GM13977 (cell line): ENCODE measurements at regions not wholly inside any gene's neighbourhood (a gene's known extent, or its start where the extent isn't known, plus 50 kb on each side); places are given as distances from the start of the nearest gene placed in this dataset.

Experiments used
- DNase-seq: peaks from one replicate; pipeline ENCODE4 v3.0.0; 2012; ENCODE audit warnings: low spot score
- in situ Hi-C: fragments of 300-500 bp; cut with MboI; formaldehyde crosslinking; loops from one replicate; pipeline ENCODE4 v1.12.0; 2022; ENCODE audit warnings: low sequenced_read_pairs, low pct_unique_long_range_greater_than_20kb, mixed read lengths, inconsistent platforms; ENCODE audit not compliant: unreplicated experiment
- TF ChIP-seq, protein P1 (sequence below): IDR thresholded peaks from 2 replicates; pipeline ENCODE4 v1.5.1; 2012; ENCODE audit warnings: mild to moderate bottlenecking, control low read depth; ENCODE audit not compliant: insufficient read depth; ENCODE audit errors: extremely low read depth, missing control alignments

DNA sequence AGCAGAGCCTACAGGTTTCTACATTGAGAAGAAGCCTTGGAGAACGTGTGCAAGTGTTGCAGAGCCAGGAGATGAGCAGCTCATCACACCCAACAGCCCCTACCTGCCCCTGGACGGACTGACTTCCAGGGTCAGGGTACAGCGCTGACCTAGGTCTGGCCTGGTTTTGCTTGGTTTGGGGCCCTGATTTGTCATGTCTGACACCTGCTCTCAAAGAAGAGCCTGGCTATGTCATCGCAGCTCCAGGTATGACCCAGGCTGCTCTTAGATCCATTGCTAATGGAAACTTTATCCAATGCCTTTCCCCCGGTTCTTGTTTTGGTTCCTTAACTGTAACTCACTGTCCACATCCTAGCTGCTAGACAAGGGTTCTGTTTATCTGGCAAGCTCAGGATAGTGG is 149.5 kb downstream of the CXCL12 start:
- in situ Hi-C loops: no loop called here
- TF ChIP-seq, protein P1, sequence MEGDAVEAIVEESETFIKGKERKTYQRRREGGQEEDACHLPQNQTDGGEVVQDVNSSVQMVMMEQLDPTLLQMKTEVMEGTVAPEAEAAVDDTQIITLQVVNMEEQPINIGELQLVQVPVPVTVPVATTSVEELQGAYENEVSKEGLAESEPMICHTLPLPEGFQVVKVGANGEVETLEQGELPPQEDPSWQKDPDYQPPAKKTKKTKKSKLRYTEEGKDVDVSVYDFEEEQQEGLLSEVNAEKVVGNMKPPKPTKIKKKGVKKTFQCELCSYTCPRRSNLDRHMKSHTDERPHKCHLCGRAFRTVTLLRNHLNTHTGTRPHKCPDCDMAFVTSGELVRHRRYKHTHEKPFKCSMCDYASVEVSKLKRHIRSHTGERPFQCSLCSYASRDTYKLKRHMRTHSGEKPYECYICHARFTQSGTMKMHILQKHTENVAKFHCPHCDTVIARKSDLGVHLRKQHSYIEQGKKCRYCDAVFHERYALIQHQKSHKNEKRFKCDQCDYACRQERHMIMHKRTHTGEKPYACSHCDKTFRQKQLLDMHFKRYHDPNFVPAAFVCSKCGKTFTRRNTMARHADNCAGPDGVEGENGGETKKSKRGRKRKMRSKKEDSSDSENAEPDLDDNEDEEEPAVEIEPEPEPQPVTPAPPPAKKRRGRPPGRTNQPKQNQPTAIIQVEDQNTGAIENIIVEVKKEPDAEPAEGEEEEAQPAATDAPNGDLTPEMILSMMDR: no peak
- no peak for DNase-seq

DNA sequence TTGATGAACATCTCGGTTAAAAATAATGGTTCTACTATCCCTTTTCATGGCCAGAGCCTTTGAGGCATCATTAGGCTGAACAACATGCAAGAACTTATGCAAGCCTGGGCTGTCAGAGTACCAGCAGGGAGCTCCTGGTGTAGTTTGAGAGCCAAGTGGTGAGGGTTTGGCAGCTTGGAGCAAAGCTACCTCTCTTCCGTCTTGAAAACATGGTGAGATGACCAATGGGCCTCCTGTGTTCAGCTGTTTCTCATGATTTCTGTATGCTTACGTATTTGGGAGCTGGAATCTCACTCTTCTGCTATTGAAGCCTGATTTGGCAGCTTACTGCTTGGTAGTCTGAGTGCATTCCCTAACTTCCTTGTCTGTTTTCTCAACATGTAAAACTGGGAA is 150.4 kb downstream of the CXCL12 start:
- DNase-seq: no peak
- TF ChIP-seq, protein P1: no peak
- in situ Hi-C loops: no loop called here

DNA sequence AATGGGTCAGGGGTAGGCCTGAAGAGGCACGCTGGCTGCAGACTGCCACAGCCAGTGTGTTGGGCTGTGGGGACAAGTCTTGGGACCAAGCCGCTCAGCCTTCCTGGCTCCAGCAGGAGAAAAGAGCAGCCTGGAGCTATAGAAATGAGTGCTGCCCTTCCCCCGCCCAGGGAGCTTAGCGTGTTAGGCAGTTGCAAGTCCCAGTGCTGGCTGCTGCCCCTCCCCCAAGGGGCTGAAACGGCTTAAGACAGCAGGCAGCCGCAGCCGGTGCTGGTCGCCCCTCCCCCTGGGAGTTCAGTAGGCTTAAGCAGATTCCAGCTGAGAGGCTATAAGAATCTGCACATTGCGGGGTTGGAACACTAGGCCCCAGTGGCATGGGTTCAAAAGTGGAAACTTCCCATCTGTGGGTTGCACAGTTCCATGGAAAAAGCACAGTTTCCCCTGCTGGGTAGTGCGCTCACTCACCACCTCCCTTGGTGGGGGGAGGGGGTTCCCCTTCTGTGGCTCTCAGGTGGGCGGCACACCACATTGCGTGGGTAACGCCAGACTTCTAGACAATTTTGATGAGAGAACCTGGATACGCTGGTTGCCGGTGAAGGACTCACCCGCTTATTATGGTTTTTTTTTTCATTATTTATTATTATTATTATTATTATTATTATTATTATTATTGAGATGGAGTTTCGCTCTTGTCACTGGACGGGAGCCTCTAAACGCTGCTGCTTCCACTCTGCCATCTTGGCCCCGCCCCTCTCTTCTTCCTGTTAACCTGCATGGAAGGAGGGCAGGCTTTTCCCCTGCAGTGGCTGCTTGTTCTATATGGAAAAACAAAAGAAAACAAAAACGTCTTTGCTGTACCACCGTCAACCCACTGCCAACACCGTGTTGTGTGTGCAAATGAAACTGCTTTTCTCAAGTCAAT is 151.1 kb downstream of the CXCL12 start:
- DNase-seq: no peak
- in situ Hi-C loops: no loop called here
- TF ChIP-seq, protein P1: no peak

DNA sequence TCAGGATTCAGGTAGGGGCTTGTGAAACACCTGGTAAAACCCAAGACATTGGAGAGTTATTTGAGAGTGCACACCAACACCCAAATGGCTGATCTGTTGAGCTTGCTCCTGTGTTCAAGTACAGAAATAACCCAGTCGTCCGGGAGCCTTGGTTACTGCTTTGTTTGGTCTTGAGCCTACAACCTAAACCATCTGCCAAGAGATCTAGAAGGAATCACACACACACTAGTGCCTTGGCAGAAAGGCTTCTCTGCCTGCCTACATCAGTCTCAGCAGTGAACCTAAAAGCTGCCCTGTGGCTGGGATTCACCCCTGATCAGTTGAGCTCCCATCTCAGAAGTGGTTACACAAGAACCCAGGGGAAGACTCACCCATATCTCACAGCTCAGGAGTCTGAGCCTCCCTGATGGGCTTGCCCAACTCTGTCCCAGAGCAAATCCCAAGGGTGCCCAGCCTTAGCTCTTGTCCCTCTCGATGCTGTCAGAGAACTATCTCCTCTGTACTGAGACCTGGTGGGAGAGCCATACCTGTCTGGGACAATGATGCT is 167.6 kb downstream of the CXCL12 start:
- TF ChIP-seq, protein P1: no peak
- DNase-seq: no peak
- in situ Hi-C loops: no loop called here

DNA sequence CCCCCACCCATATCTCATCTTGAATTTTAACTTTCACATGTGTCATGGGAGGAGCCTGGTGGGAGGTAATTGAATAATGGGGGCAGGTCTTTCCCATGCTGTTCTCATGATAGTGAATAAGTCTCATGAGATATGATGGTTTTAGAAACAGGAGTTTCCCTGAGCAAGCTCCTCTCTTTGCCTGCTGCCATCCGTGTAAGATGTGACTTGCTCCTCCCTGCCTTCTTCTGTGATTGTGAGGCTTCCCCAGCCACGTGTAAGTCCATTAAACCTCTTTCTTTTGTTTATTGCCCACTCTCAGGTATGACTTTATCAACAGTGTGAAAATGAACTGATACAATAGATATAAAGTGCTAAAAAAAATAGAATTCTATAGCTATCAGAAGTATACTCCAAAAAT is 168.8 kb downstream of the CXCL12 start:
- in situ Hi-C loops: no loop called here
- DNase-seq: no peak
- TF ChIP-seq, protein P1: no peak

DNA sequence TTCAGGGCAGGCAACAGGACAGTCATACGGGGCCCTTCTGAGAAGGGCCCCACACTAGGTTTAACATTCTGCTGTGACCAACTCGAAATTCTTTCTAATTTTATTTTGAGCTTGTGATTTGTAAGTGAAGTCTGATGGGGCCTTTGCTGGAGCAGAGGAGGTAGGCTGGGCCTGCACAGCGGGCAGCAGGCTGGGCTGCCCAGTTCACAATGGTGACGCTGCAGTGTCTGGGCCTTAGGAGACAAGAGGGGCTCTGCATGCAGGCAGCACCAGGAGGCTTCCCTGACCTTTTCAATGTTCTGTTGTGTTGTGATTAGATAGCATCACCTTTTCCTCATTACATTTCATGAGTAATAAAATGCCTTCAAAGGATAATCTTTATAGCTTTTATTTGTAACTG is 175.1 kb downstream of the CXCL12 start:
- DNase-seq: no peak
- in situ Hi-C loops: no loop called here
- TF ChIP-seq, protein P1: no peak
